Muscle layer of duodenum (tissue), 2 donors: ENCODE measurements at regions not wholly inside any gene's neighbourhood (a gene's known extent, or its start where the extent isn't known, plus 50 kb on each side); places are given as distances from the start of the nearest gene placed in this dataset.

ENCODE experiments used
- H3K27ac ChIP-seq: one replicate; pipeline ENCODE4 v1.7.0; 2013; ENCODE audit warnings: mild to moderate bottlenecking, low read length
- H3K27me3 ChIP-seq: one replicate; pipeline ENCODE4 v1.7.0; 2013; ENCODE audit warnings: low read depth, mild to moderate bottlenecking, control low read depth, low read length
- H3K36me3 ChIP-seq, 2 donors: one replicate each; pipeline ENCODE4 v1.7.0; 2013; ENCODE audit warnings: low read length in 2 of 2, control low read depth in 1 of 2, mild to moderate bottlenecking in 1 of 2; ENCODE audit not compliant: insufficient read depth in 2 of 2, control insufficient read depth in 1 of 2
- H3K4me1 ChIP-seq, 2 donors: one replicate each; pipeline ENCODE4 v1.7.0; 2013; ENCODE audit warnings: low read length in 2 of 2, mild to moderate bottlenecking in 2 of 2, control low read depth in 1 of 2, moderate library complexity in 1 of 2; ENCODE audit not compliant: insufficient read depth in 2 of 2, control insufficient read depth in 1 of 2
- H3K4me3 ChIP-seq, 2 donors: one replicate each; pipeline ENCODE4 v1.7.0; 2013; ENCODE audit warnings: low read length in 2 of 2, low read depth in 1 of 2, mild to moderate bottlenecking in 1 of 2
- H3K9me3 ChIP-seq, 2 donors: one replicate each; pipeline ENCODE4 v1.7.0; 2013; ENCODE audit warnings: low read length in 2 of 2, control low read depth in 1 of 2, mild to moderate bottlenecking in 1 of 2; ENCODE audit not compliant: control insufficient read depth in 1 of 2
- donor health status: healthy.

- no peaks in the 10 kb centered on the region for H3K36me3 ChIP-seq
- H3K4me1 ChIP-seq, result no peaks in the 10 kb centered on the region
- H3K27ac ChIP-seq, result no peak overlapping the region
- no peaks in the 10 kb centered on the region for H3K27me3 ChIP-seq
- no peak overlapping the region for H3K4me3 ChIP-seq
- no peaks in the 10 kb centered on the region for H3K9me3 ChIP-seq
These were observed 322.1 kb upstream of the CCL2 start for GRCh38 chr17:33932996-33933395.

- Histone ChIP-seq H3K4me1 (no peaks in the 10 kb centered on the region), H3K27me3 (no peaks in the 10 kb centered on the region), H3K4me3 (no peak overlapping the region), H3K9me3 (no peaks in the 10 kb centered on the region), H3K36me3 (no peaks in the 10 kb centered on the region), H3K27ac (no peak overlapping the region)
These were observed 321.5 kb upstream of the CCL2 start for GRCh38 chr17:33933576-33933975.

DNA sequence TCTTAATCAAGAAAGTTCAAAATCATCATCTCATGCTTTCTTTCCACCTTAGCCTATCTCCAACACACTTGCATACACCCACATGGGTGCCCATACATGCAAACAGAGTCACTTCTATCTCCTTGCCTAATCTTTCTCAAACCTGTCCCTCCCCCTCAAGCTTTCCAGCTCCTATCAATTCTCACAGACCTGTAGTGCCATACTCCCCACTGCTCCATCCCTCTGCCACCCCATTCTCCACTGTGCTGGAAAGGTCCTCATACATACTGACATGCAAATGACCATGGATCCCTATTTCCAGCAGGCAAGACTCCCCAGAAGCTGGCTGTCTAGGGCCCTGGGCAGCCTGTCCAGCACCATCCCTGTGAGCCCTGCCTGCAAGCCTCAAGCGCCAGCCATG is 320.4 kb upstream of the CCL2 start:
- H3K27ac ChIP-seq, result no peak overlapping the region
- H3K36me3 ChIP-seq, result no peaks in the 10 kb centered on the region
- no peak overlapping the region for H3K4me3 ChIP-seq
- no peaks in the 10 kb centered on the region for H3K27me3 ChIP-seq
- H3K9me3 ChIP-seq, result no peaks in the 10 kb centered on the region
- no peaks in the 10 kb centered on the region for H3K4me1 ChIP-seq

GRCh38 chr17:33935822-33936221 is 319.3 kb upstream of the CCL2 start:
- Histone ChIP-seq H3K4me3 (no peak overlapping the region), H3K9me3 (no peaks in the 10 kb centered on the region), H3K36me3 (no peaks in the 10 kb centered on the region), H3K27me3 (no peaks in the 10 kb centered on the region), H3K4me1 (peaks cover 0 to 4% of the 10 kb centered on the region in 2 donors), H3K27ac (no peak overlapping the region)

DNA sequence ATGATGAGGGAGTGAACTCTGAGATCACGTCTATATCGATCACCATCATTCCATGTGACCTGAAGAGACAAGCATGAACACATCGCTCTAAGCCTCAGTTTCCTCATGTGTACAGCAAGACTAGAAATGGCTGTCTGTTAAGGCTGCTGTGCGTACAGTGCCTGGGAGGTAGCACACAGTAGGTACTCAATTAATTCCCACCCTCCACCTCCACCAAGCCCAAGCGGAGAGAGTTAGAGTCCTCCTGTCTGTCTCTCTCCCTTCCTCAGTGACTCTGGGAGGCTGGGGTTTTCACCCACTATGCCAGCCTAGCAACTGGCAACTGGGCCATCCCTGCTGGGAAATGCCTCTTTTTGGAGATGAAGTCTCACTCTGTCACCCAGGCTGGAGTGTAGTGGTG is 318.3 kb upstream of the CCL2 start:
- H3K27me3 ChIP-seq, result no peaks in the 10 kb centered on the region

DNA sequence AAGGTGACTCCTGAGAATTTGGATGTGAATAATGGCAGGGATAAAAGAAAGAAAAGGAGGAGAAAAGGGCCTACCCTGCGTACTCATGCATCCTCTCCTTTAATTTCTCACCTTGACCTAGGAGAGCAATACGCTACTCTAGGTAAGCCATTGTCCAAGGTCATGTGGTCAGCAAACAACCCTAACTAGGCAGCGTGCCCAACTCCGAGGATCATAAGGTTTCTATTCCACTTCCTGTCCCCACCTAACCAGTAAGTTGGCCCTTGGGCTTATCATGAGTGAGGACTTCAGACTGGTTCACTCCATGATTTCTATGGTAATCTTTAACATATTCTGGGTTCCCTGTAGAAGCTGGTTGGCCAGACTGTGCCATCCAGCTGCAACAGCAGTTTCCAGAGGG is 315.1 kb upstream of the CCL2 start:
- H3K4me1 ChIP-seq, result peaks cover 0 to 10% of the 10 kb centered on the region in 2 donors
- H3K36me3 ChIP-seq, result no peaks in the 10 kb centered on the region
- no peaks in the 10 kb centered on the region for H3K27me3 ChIP-seq
- no peaks in the 10 kb centered on the region for H3K9me3 ChIP-seq
- H3K27ac ChIP-seq, result no peak overlapping the region
- no peak overlapping the region for H3K4me3 ChIP-seq

More for the DNA sequence above, 318.3 kb upstream of the CCL2 start:
- Histone ChIP-seq H3K4me3 (no peak overlapping the region), H3K4me1 (peaks cover 0 to 10% of the 10 kb centered on the region in 2 donors), H3K27ac (no peak overlapping the region), H3K36me3 (no peaks in the 10 kb centered on the region), H3K9me3 (no peaks in the 10 kb centered on the region)

GRCh38 chr17:33940769-33941370 is 314.2 kb upstream of the CCL2 start:
- Histone ChIP-seq H3K27ac (no peak overlapping the region), H3K9me3 (no peaks in the 10 kb centered on the region), H3K36me3 (no peaks in the 10 kb centered on the region), H3K4me1 (peaks cover 0 to 10% of the 10 kb centered on the region in 2 donors), H3K27me3 (no peaks in the 10 kb centered on the region), H3K4me3 (no peak overlapping the region)

- Histone ChIP-seq H3K27ac (no peak overlapping the region), H3K4me3 (no peak overlapping the region), H3K4me1 (peaks cover 0 to 10% of the 10 kb centered on the region in 2 donors), H3K27me3 (no peaks in the 10 kb centered on the region), H3K9me3 (no peaks in the 10 kb centered on the region), H3K36me3 (no peaks in the 10 kb centered on the region)
These were observed 313.3 kb upstream of the CCL2 start for GRCh38 chr17:33941744-33942143.

- H3K9me3 ChIP-seq, result no peaks in the 10 kb centered on the region
- no peak overlapping the region for H3K27ac ChIP-seq
- peaks cover 0 to 10% of the 10 kb centered on the region in 2 donors for H3K4me1 ChIP-seq
These were observed 312.7 kb upstream of the CCL2 start for GRCh38 chr17:33942414-33942813.

GRCh38 chr17:33944412-33944811 is 310.7 kb upstream of the CCL2 start:
- Histone ChIP-seq H3K27ac (no peak overlapping the region), H3K9me3 (no peaks in the 10 kb centered on the region), H3K4me3 (no peak overlapping the region), H3K27me3 (no peaks in the 10 kb centered on the region), H3K4me1 (peaks cover 0 to 10% of the 10 kb centered on the region in 2 donors), H3K36me3 (no peaks in the 10 kb centered on the region)

More at GRCh38 chr17:33942414-33942813, 312.7 kb upstream of the CCL2 start:
- no peak overlapping the region for H3K4me3 ChIP-seq
- no peaks in the 10 kb centered on the region for H3K27me3 ChIP-seq
- no peaks in the 10 kb centered on the region for H3K36me3 ChIP-seq

DNA sequence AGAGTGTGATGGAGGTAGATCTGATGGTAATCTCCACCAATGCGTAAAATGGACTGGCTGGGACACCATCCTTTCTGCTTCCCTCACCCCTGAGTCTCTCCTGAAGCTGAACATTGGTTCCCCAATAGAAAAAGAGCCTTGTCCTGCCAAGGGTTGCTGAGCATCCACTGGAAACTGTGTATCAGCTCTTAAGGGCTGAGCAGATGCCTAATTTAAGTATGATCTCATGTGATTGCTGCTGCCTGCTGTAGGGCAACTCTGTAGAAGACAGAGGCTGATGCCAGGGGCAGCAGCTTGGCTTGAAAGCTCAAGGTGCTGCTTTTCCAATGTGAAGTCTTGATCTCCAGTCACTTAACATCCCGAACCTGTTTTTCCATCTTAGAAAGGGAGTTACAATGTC is 310.3 kb upstream of the CCL2 start:
- H3K27ac ChIP-seq, result no peak overlapping the region
- H3K4me3 ChIP-seq, result no peak overlapping the region
- peaks cover 0 to 10% of the 10 kb centered on the region in 2 donors for H3K4me1 ChIP-seq
- no peaks in the 10 kb centered on the region for H3K27me3 ChIP-seq
- no peaks in the 10 kb centered on the region for H3K9me3 ChIP-seq
- no peaks in the 10 kb centered on the region for H3K36me3 ChIP-seq
